ENCODE measurements at regions not wholly inside any gene's neighbourhood (a gene's known extent, or its start where the extent isn't known, plus 50 kb on each side); places are given as distances from the start of the nearest gene placed in this dataset.
A peak's percentile ranks its signal among the peaks of the same experiment; 100 is the strongest.
"Not testable (repeated sequence)": the region's sequence is repeated elsewhere in the genome, so short reads cannot be mapped to it uniquely, and the experiment has no call there.

DNA sequence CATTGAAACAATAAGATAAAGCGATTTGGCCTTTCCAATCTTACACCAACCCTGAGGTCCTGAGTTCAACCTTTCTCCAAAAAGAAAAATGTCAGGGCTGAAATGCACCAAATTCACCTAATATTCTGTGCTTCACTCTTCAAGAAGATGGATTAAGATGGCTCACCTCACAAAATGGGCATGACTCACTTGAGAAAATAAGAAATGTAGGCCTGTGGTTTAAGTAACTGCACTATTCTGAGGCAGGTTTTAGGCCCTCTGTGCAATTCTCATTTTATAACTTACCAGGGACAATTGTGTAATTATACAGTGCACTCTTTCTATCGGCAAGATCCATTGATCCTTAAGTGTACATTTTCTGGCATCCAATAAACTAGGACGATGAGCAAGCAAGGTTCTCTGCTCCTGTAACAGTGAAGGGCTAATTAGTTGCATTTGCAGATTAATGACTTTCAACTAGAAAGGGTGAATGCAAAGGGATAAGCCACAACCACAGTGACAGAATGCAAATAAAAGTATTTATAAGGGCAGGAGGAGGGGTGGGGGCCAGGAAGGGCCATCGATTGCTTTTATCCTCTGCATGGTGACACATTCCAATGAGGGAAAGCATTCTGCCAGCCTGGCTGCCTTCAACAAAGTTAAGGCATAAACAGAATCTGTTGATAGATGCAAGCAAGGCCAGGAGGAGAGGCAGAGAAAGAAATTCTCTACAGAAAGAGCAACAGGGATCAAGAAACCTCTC is 214.5 kb downstream of the CAAP1 start:
- H3K9me3 Mint-ChIP-seq: no peaks in the 10 kb centered on the region

GRCh38 chr9:26675035-26675434 is 217.6 kb downstream of the CAAP1 start:
- CTCF ChIA-PET: no interaction called here

More for the DNA sequence above, 214.5 kb downstream of the CAAP1 start:
- Mint-ChIP-seq H3K36me3 (ENCODE audit: low read depth) (no peaks in the 10 kb centered on the region), H3K4me3 (no peak overlapping the region), H3K27me3 (ENCODE audit: low read depth) (peaks cover 5% of the 10 kb centered on the region), H3K4me1 (ENCODE audit: low read depth) (no peaks in the 10 kb centered on the region), H3K27ac (no peak overlapping the region)
- CTCF ChIA-PET: no interaction called here
- intact Hi-C loops (cut with micrococcal nuclease): no loop called here
- DNase-seq: no peak

GRCh38 chr9:26673261-26673660 is 219.3 kb downstream of the CAAP1 start:
- CTCF ChIA-PET: no interaction called here
- no peaks in the 10 kb centered on the region for H3K9me3 Mint-ChIP-seq
- no peaks in the 10 kb centered on the region for H3K4me1 Mint-ChIP-seq (ENCODE audit: low read depth)
- H3K27me3 Mint-ChIP-seq (ENCODE audit: low read depth): no peaks in the 10 kb centered on the region
- no peak overlapping the region for H3K4me3 Mint-ChIP-seq
- H3K36me3 Mint-ChIP-seq (ENCODE audit: low read depth): no peaks in the 10 kb centered on the region
- DNase-seq: no peak
- intact Hi-C loops (cut with micrococcal nuclease): no loop called here
- H3K27ac Mint-ChIP-seq: no peak overlapping the region

More at GRCh38 chr9:26675035-26675434, 217.6 kb downstream of the CAAP1 start:
- no peaks in the 10 kb centered on the region for H3K27me3 Mint-ChIP-seq (ENCODE audit: low read depth)
- H3K27ac Mint-ChIP-seq: no peak overlapping the region
- H3K9me3 Mint-ChIP-seq: no peaks in the 10 kb centered on the region
- no peaks in the 10 kb centered on the region for H3K4me1 Mint-ChIP-seq (ENCODE audit: low read depth)
- DNase-seq: no peak
- intact Hi-C loops (cut with micrococcal nuclease): no loop called here
- no peaks in the 10 kb centered on the region for H3K36me3 Mint-ChIP-seq (ENCODE audit: low read depth)
- no peak overlapping the region for H3K4me3 Mint-ChIP-seq

GRCh38 chr9:26669701-26670670 is 222.6 kb downstream of the CAAP1 start:
- Mint-ChIP-seq H3K27ac (no peak overlapping the region), H3K9me3 (no peaks in the 10 kb centered on the region), H3K27me3 (ENCODE audit: low read depth) (no peaks in the 10 kb centered on the region), H3K4me1 (ENCODE audit: low read depth) (no peaks in the 10 kb centered on the region), H3K36me3 (ENCODE audit: low read depth) (no peaks in the 10 kb centered on the region), H3K4me3 (no peak overlapping the region)
- intact Hi-C loops (cut with micrococcal nuclease): no loop called here
- CTCF ChIA-PET: no interaction called here
- no peak for DNase-seq

DNA sequence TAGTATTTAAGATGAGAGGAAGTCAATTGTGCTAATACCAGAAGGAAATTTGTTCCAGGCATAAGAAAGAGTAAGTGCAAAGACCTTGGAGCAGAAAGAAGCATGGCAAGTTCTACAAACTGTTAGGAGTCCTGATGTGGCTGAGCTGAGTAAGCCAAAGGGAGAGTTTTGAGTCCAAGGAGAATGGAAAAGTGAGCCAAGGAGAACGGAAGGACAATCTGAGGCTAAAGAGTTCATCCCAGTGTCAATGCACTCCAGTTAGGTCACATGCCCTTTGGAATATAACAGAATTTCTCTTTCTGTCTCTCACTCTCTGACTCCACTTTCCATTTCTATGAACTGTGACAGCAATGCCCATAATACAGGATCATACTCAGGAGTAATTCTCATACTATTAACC is 224.7 kb downstream of the CAAP1 start:
- Mint-ChIP-seq H3K36me3 (ENCODE audit: low read depth) (no peaks in the 10 kb centered on the region), H3K9me3 (no peaks in the 10 kb centered on the region), H3K4me3 (no peak overlapping the region), H3K27ac (no peak overlapping the region), H3K4me1 (ENCODE audit: low read depth) (no peaks in the 10 kb centered on the region), H3K27me3 (ENCODE audit: low read depth) (no peaks in the 10 kb centered on the region)
- CTCF ChIA-PET: no interaction called here
- intact Hi-C loops (cut with micrococcal nuclease): no loop called here
- no peak for DNase-seq

DNA sequence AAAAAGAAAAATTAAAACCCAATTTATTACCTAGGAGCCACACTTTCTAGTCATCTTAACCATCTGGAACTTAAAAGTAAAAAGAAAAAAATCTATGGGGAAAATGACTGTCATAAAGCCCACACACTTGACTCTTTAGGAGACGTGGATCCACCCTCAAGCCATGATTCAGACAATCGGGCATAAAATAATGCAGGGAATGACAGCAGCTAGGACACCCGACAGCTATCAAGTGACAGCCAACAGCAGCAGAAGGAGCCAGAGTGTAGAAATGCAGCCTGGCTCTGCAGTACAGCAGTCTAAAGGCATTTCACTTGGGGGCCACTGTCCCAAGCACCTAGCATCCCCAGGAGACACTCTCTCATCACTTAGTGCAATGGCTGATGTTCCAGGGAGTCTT is 226.9 kb downstream of the CAAP1 start:
- H3K36me3 Mint-ChIP-seq (ENCODE audit: low read depth): no peaks in the 10 kb centered on the region
- no peaks in the 10 kb centered on the region for H3K27me3 Mint-ChIP-seq (ENCODE audit: low read depth)
- H3K27ac Mint-ChIP-seq: no peak overlapping the region
- H3K4me1 Mint-ChIP-seq (ENCODE audit: low read depth): no peaks in the 10 kb centered on the region
- CTCF ChIA-PET: no interaction called here
- no peak for DNase-seq
- H3K9me3 Mint-ChIP-seq: peaks cover 3% of the 10 kb centered on the region
- no peak overlapping the region for H3K4me3 Mint-ChIP-seq
- intact Hi-C loops (cut with micrococcal nuclease): no loop called here

GRCh38 chr9:26664087-26664773 is 228.4 kb downstream of the CAAP1 start:
- DNase-seq; H3K9me3 Mint-ChIP-seq; intact Hi-C loops (cut with micrococcal nuclease); H3K27me3 Mint-ChIP-seq (ENCODE audit: low read depth); H3K27ac Mint-ChIP-seq; H3K4me1 Mint-ChIP-seq (ENCODE audit: low read depth); H3K36me3 Mint-ChIP-seq (ENCODE audit: low read depth); CTCF ChIA-PET; H3K4me3 Mint-ChIP-seq: not testable (repeated sequence)

DNA sequence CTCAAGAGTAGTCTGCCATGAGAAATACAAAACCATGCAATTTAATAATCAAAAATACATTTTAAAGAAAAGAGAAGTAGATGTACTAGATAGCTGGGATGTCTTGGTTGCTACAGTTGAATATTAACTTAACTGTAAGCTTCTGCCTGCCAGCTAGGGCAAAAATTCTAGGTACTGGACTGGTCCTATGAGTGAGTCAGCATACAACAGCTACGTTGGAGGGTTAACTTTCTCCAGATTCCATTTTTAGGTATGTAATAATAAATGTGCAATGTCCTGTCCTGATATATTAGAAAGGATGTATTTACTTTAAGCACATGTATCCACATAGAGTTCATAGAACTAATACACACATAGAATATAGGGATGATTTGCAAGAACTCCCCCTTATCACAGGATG is 230.1 kb downstream of the CAAP1 start:
- DNase-seq: no peak
- peaks cover 3% of the 10 kb centered on the region for H3K9me3 Mint-ChIP-seq
- no peak overlapping the region for H3K4me3 Mint-ChIP-seq
- no peak overlapping the region for H3K27ac Mint-ChIP-seq
- H3K36me3 Mint-ChIP-seq (ENCODE audit: low read depth): no peaks in the 10 kb centered on the region
- CTCF ChIA-PET: no interaction called here
- no peaks in the 10 kb centered on the region for H3K4me1 Mint-ChIP-seq (ENCODE audit: low read depth)
- intact Hi-C loops (cut with micrococcal nuclease): no loop called here
- no peaks in the 10 kb centered on the region for H3K27me3 Mint-ChIP-seq (ENCODE audit: low read depth)

GRCh38 chr9:26658476-26658875 is 234.1 kb downstream of the CAAP1 start:
- CTCF ChIA-PET: no interaction called here
- Mint-ChIP-seq H3K27ac (no peak overlapping the region), H3K27me3 (ENCODE audit: low read depth) (peaks cover under 1% of the 10 kb centered on the region), H3K36me3 (ENCODE audit: low read depth) (no peaks in the 10 kb centered on the region), H3K4me1 (ENCODE audit: low read depth) (no peaks in the 10 kb centered on the region), H3K9me3 (peaks cover 3% of the 10 kb centered on the region), H3K4me3 (no peak overlapping the region)
- intact Hi-C loops (cut with micrococcal nuclease): no loop called here
- DNase-seq: no peak

GRCh38 chr9:26657958-26658357 is 234.6 kb downstream of the CAAP1 start:
- H3K4me3 Mint-ChIP-seq: no peak overlapping the region
- no peak overlapping the region for H3K27ac Mint-ChIP-seq
- H3K9me3 Mint-ChIP-seq: peaks cover 3% of the 10 kb centered on the region
- no peak for DNase-seq
- intact Hi-C loops (cut with micrococcal nuclease): no loop called here
- CTCF ChIA-PET: no interaction called here
- H3K27me3 Mint-ChIP-seq (ENCODE audit: low read depth): peaks cover 5% of the 10 kb centered on the region
- H3K4me1 Mint-ChIP-seq (ENCODE audit: low read depth): no peaks in the 10 kb centered on the region
- H3K36me3 Mint-ChIP-seq (ENCODE audit: low read depth): no peaks in the 10 kb centered on the region

GRCh38 chr9:26656003-26656870 is 236.4 kb downstream of the CAAP1 start:
- H3K27me3 Mint-ChIP-seq (ENCODE audit: low read depth): peaks cover 5% of the 10 kb centered on the region
- intact Hi-C loops (cut with micrococcal nuclease): no loop called here
- CTCF ChIA-PET: no interaction called here
- peak; percentile 5 for DNase-seq
- no peaks in the 10 kb centered on the region for H3K9me3 Mint-ChIP-seq
- no peaks in the 10 kb centered on the region for H3K4me1 Mint-ChIP-seq (ENCODE audit: low read depth)
- H3K27ac Mint-ChIP-seq: no peak overlapping the region
- no peaks in the 10 kb centered on the region for H3K36me3 Mint-ChIP-seq (ENCODE audit: low read depth)
- no peak overlapping the region for H3K4me3 Mint-ChIP-seq

DNA sequence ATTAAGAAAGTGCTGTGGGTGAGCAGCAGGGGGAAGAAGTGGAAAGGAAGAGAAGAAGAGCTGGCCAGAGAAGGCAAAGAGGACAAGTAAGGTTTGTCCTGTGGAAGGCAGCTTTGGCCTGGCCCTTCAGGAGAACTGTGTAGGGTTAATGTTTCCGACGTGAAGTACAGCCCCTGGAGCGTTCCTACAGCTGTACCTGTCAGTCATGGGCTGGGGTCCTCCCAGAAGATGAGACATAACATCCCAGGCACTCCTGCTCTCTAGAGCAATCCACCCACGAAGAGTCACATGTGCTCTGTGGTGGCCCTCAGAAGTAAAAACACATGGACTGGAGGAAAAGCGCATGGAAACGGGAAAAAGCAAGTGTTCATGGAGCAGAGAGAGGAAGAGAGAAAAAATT is 237.4 kb downstream of the CAAP1 start:
- CTCF ChIA-PET: no interaction called here
- no peaks in the 10 kb centered on the region for H3K9me3 Mint-ChIP-seq
- intact Hi-C loops (cut with micrococcal nuclease): no loop called here

More for the DNA sequence above, 237.4 kb downstream of the CAAP1 start:
- peaks cover 5% of the 10 kb centered on the region for H3K27me3 Mint-ChIP-seq (ENCODE audit: low read depth)
- no peak overlapping the region for H3K4me3 Mint-ChIP-seq
- DNase-seq: no peak
- H3K27ac Mint-ChIP-seq: no peak overlapping the region
- no peaks in the 10 kb centered on the region for H3K4me1 Mint-ChIP-seq (ENCODE audit: low read depth)
- H3K36me3 Mint-ChIP-seq (ENCODE audit: low read depth): no peaks in the 10 kb centered on the region

Measured in activated naive CD4-positive, alpha-beta T cell treated with anti-CD3 and anti-CD28 coated beads for 36 hours (primary cell).